ENCODE measurements at regions not wholly inside any gene's neighbourhood (a gene's known extent, or its start where the extent isn't known, plus 50 kb on each side); places are given as distances from the start of the nearest gene placed in this dataset.

- DNase-seq, result no peak
- intact Hi-C loops (cut with DNase I), result no loop called here
These were observed 241.4 kb downstream of the TOMM20 start for GRCh38 chr1:234887016-234887900.

GRCh38 chr1:234886081-234886984, 242.3 kb downstream of the TOMM20 start:
- intact Hi-C loops (cut with DNase I), result no loop called here
- no peak for DNase-seq

- DNase-seq, result no peak
- intact Hi-C loops (cut with DNase I), result no loop called here
These were observed 243.0 kb downstream of the TOMM20 start for GRCh38 chr1:234885601-234886000.

- intact Hi-C loops (cut with DNase I), result no loop called here
- DNase-seq, result no peak
These were observed 243.9 kb downstream of the TOMM20 start for GRCh38 chr1:234884701-234885100.

- intact Hi-C loops (cut with DNase I), result no loop called here
- DNase-seq, result no peak
These were observed 244.6 kb downstream of the TOMM20 start for GRCh38 chr1:234884006-234884405.

- intact Hi-C loops (cut with DNase I), result no loop called here
These were observed 245.7 kb downstream of the TOMM20 start for GRCh38 chr1:234882898-234883297.

GRCh38 chr1:234881893-234882771, 246.5 kb downstream of the TOMM20 start:
- DNase-seq, result no peak
- intact Hi-C loops (cut with DNase I), result no loop called here

More at GRCh38 chr1:234882898-234883297, 245.7 kb downstream of the TOMM20 start:
- DNase-seq, result no peak

- DNase-seq, result no peak
- intact Hi-C loops (cut with DNase I), result no loop called here
These were observed 249.2 kb downstream of the TOMM20 start for GRCh38 chr1:234879147-234880080.

- intact Hi-C loops (cut with DNase I), result no loop called here
- DNase-seq, result no peak
These were observed 250.3 kb downstream of the TOMM20 start for GRCh38 chr1:234878288-234878687.

- intact Hi-C loops (cut with DNase I), result no loop called here
- no peak for DNase-seq
These were observed 250.9 kb downstream of the TOMM20 start for GRCh38 chr1:234877761-234878160.

- DNase-seq, result no peak
- intact Hi-C loops (cut with DNase I), result no loop called here
These were observed 252.4 kb downstream of the TOMM20 start for GRCh38 chr1:234875953-234876855.

GRCh38 chr1:234875328-234875952, 253.2 kb downstream of the TOMM20 start:
- DNase-seq, result no peak
- intact Hi-C loops (cut with DNase I), result no loop called here

- intact Hi-C loops (cut with DNase I), result no loop called here
- DNase-seq, result no peak
These were observed 254.0 kb downstream of the TOMM20 start for GRCh38 chr1:234874291-234875288.

- DNase-seq, result no peak
- intact Hi-C loops (cut with DNase I), result no loop called here
These were observed 256.8 kb downstream of the TOMM20 start for GRCh38 chr1:234871710-234872271.
